ENCODE measurements at regions not wholly inside any gene's neighbourhood (a gene's known extent, or its start where the extent isn't known, plus 50 kb on each side); places are given as distances from the start of the nearest gene placed in this dataset.
"Not testable (repeated sequence)": the region's sequence is repeated elsewhere in the genome, so short reads cannot be mapped to it uniquely, and the experiment has no call there.

DNA sequence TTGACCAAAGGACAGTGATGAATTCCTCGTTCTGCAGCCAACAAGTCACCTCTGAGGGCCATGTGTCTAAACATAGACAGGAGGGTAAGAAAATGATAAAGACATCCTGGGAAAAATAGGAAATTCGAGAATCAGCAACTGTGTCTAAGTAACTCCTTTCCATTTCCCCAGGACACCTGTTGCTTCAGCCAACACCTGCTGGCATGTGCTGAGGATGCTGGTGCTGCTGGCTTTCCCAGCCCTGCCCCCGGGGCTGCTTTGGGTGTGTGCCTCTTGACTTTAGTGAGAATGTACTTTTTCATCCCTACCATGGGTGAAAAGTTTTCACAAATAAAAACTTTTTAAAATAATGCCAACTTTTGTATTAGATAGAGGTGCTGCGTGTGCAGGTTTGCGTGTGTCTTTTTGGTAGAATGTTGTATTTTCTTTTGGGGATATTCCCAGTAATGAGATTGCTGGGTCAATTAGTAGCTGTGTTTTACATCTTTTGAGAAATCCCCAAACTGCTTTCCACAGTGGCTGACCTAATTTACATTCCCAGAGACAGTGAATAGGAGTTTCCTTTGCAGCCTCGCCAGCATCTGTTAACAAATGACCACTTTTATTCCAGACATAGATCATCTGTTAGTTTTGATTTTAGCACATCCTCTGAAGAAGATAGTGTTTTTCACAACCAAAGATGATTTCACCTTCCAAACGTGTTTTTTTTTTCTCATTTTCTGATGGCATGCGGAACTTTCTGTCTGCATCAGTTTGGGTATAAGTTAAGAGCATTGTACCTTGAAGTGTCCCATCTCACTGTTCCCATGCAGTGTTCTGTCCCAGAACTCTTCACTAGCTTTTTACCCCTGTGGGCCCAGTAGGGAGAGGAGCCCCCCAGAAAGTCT is 104.2 kb upstream of the ACBD5 start:
- no peak for DNase-seq (ENCODE audit: low read depth)

DNA sequence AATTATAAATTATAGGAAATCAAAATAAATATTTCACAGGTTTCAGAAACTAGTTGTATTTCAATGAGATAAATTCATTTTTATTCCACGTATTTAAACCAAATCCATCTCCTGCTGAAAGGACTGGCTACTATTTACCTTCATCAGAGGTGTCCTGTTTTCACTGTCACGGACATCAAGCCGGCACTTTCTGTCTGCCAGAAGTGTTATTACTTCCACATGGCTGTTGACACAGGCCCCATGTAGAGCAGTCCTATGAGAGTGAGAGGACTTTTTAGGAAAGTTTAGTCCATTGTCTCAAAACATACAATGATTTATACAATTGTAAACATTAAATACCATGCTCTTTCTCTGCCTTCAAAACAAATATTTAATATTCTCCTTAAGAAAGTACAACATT is 100.4 kb upstream of the ACBD5 start:
- DNase-seq (ENCODE audit: low read depth): no peak

DNA sequence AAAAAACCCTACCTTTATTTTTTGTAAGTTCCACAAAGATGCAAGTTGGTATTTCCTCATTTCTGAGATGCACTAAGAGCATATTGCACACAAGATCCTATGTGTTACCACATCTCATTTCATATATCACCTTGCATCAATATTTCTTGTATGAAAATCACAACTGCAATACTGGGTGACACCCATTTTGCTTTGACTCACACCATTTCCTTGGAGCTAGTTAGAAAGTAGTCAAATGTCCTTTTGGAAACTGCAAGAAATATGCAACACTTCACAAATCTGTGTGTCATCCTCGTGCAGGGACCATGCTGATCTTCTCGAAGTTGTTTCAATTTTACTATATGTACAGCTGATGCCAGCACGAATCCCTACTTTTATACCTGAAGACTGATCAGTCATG is 94.6 kb upstream of the ACBD5 start:
- DNase-seq (ENCODE audit: low read depth): not testable (repeated sequence)

DNA sequence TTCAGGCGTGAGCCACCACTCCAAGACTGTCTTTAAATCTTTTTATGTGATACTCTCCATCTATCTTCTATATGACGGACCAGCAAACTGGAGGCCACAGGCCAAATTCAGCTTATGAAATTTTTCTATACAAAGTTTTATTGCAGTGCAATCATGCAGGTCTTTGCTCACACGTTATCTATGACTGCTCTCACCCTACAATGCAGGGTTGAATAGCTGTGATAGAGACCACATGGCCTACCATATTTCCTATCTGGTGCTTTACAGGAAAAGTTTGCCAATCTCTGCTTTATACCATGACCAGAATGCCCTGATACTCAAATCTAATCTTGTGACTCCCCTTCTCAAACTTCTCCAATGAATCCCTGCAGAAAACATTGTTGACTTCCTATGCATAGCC is 89.5 kb upstream of the ACBD5 start:
- DNase-seq (ENCODE audit: low read depth): no peak

DNA sequence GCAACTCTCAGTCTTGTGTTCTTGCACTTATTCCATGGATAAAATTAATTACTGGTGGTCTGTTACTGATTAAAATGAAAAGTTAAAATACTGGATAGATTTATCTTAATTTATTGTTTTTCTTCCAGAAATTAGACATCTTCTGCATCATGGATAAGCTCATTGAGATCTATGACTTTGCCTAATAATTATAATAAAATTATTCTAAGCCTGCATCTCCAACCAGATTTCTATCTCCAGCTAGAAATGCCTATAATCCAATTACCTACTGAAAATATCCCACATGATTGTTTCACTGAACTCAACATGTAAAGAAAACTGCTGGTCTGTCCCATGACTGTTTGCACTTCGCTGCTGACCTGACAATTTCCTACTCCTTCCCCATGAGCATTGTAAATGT is 88.3 kb upstream of the ACBD5 start:
- DNase-seq (ENCODE audit: low read depth): no peak

DNA sequence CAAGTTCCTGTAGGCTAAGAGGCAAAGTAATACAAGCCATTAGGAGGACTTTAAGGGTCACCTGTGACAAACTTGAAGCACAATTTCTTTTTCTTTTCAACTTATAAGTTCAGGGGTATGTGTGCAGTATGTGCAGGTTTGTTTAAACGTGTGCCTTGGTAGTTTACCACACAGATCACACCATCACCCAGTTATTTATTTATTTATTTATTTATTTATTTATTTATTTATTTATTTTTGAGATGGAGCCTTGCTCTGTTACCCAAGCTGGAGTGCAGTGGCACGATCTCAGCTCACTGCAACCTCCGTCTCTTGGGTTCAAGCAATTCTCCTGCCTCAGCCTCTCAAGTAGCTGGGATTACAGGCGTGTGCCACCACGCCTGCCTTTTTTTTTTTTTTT is 86.2 kb upstream of the ACBD5 start:
- DNase-seq (ENCODE audit: low read depth): not testable (repeated sequence)

DNA sequence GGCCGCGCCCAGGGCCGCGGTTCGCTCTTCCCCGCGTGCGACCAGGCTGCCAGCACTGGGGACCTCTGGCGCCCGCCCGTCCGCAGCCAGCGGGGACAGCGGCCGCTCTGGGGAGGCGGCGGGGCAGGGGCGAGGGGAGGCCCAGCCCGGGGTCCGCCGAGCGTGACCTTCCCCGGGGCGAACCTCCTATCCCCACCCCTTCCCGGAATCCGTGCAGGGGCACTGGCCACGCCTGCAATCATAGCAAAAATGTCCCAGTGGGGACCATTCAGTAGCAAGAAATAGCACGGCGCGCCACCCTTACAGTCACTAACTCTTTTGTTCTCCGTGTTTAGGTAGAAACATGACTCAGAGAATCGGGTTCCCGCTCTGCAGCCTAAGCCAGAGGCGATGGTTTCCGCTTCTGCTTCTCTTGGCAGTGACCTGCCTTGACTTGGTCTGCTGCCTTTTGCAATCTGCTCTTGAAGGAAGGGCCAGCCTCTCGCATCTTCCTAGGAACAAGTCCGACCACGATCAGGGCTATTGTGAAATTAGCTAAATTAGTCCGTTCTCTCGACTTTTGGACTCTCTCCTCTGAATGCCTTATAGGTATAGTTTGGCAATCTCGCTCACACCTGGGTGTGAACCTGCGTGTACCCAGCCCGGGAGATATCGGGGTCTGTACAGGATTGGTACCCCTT is 79.3 kb upstream of the ACBD5 start:
- no peak for DNase-seq (ENCODE audit: low read depth)

DNA sequence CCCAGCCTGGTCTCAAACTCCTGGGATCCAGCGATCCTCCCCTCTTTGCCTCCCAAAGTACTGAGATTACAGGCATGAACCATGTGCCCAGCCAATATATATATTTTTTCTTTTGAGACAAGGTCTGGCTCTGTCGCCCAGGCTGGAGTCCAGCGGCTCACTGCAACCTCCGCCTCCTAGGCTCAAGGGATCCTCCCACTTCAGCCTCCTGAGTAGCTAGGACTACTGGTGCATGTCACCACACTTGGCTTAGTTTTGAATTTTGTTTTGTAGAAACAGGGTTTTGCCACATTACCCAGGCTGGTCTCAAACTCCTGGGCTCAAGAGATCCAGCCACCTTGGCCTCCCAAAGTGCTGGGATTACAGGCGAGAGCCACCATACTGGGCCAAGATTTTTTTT is 78.5 kb upstream of the ACBD5 start:
- DNase-seq (ENCODE audit: low read depth): not testable (repeated sequence)

DNA sequence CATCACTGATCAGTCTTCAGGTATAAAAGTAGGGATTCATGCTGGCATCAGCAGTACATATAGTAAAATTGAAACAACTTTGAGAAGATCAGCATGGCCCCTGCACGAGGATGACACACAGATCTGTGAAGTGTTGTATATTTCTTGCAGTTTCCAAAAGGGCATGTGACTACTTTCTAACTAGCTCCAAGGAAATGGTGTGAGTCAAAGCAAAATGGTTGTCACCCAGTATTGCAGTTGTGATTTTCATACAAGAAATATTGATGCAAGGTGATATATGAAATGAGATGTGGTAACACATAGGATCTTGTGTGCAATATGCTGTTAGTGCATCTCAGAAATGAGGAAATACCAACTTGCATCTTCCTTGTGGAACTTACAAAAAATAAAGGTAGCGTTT is 74.5 kb upstream of the ACBD5 start:
- DNase-seq (ENCODE audit: low read depth): not testable (repeated sequence)

DNA sequence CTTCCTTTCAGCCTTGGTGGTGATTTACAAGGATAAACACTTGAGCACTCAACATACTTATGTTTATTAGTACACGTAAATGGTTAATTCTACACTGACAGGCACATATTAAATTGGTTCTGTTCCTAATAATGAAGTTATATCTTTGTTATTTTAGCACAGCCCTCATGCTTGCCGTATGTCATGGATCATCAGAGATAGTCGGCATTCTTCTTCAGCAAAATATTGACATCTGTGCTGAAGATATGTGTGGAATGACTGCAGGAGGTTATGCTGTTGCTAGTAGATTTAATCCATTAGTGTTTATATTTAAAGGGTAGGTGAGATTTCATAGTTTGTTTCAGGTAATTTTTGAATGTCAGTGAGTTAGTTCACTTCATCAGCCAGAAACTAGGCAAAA is 73.0 kb upstream of the ACBD5 start:
- not testable (repeated sequence) for DNase-seq (ENCODE audit: low read depth)

DNA sequence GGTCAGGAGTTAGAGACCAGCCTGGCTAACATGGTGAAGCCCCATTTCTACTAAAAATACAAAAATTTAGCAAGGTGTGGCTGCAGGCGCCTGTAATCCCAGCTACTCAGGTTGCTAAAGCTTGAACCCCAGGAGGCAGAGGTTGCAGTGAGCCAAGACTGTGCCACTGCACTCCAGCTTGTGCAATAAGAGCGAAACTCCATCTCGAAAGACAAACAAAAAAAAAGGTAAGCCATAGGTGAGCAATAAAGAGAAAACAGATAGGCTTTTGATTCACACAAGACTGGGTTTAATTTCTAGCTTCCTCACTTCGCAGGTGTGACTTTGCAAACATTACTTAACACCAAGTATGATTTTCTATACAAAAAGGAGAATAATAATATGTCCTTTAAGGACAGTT is 72.3 kb upstream of the ACBD5 start:
- no peak for DNase-seq (ENCODE audit: low read depth)

DNA sequence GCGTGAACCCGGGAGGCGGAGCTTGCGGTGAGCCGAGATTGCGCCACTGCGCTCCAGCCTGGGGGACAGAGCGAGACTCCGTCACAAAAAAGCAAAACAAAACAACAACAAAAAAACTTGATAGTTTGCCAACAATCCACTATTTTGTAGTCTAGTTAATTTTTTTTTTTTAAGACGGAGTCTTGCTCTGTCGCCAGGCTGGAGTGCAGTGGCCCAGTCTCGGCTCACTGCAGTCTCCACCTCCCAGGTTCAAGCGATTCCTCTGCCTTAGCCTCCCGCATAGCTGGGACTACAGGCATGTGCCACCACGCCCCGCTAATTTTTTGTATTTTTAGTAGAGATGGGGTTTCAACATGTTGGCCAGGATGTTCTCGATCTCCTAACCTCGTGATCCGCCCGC is 71.2 kb upstream of the ACBD5 start:
- DNase-seq (ENCODE audit: low read depth): not testable (repeated sequence)

DNA sequence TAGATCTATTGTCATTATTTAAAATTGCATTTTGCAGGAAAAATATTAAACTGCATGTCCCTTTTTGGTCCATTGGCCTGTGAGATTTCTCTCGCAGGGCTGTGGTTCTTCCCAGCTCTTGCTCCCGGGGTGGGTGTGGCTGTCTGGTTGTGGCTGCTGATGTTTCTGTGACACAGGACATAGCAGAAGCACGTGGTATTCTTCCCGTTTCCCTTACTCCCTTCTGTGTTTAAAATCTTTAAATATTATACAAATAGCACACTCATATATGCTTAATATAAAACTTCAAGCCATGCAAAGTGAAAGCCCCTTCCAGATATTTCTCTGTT is 57.9 kb upstream of the ACBD5 start:
- DNase-seq (ENCODE audit: low read depth): not testable (repeated sequence)

DNA sequence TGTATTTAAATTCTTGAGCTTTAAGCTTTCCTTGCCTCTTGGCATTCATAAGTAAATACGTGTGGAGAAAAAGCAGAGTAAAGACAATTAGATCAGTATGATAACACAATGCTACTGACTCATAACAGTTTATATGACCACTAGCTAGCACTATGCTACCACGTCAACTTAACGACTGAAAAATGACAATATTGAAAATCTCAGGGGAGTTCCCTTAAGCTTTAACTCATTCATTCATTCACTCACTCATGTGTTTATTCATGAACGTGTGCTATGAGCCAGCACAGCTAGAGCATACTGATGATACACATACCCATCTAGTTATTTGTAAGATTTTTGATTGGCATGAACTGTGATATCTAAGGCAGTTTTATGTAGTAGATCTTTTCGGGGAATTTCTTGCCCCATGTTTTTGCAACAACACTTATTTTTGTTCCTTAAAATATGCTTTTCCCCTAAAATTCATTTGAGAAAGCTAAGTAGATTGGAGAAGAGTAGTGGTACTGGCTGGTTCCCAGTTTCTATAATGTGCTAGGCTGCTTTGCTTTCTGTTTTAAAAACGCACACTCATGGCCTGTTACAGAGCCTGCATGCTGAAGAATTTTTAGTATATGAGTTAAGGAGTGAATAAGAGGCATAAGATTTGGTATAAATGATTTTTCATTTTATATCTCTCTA is 57.4 kb upstream of the ACBD5 start:
- DNase-seq (ENCODE audit: low read depth): no peak

DNA sequence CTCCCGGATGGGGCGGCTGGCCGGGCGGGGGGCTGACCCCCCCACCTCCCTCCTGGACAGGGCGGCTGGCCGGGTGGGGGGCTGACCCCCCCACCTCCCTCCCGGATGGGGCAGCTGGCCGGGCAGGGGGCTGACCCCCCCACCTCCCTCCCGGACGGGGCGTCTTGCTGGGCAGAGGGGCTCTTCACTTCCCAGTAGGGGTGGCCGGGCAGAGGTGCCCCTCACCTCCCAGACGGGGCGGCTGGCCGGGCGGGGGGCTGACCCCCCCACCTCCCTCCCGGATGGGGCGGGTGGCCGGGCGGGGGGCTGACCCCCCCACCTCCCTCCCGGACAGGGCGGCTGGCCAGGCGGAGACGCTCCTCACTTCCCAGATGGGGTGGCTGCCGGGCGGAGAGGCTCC is 55.7 kb upstream of the ACBD5 start:
- not testable (repeated sequence) for DNase-seq (ENCODE audit: low read depth)

DNA sequence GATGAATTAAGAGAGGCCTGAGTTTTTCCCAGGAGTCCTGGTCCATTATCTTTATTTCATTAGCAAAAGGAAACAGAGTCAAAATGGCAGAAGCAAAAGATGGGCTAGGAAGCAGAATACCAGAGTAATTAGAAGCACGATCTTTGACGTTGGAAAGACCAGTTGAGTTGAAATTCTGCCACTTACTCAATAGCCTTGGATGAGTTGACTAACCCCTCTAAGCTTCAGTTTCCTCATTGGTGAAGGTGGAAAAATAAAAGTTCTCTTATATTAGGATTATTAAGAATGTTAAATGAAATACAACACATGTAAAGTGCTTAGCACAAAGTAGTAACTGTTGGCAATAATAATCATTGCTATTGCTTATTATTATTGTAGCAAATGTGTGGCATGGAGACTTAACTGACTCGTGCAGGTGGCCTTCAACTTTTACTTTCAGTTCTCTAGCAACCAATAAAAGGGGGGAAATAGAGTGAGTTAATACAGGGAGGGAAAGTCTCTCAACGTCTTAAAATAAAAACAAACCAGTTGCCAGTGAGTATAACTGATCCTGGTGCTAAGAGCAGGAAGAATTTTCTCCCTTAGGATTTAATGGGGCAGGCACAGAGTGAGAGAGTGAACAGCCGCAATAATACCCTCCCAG is 50.8 kb upstream of the ACBD5 start:
- not testable (repeated sequence) for DNase-seq (ENCODE audit: low read depth)
